OCI-LY3 (cell line): ENCODE measurements at regions not wholly inside any gene's neighbourhood (a gene's known extent, or its start where the extent isn't known, plus 50 kb on each side); places are given as distances from the start of the nearest gene placed in this dataset.

Source experiments
- H2AFZ ChIP-seq: fragments of 200-600, 300-600 bp; shearing (Covaris generic); 2 replicates; pipeline ENCODE4 v1.6.0; 2014; ENCODE audit warnings: antibody characterized with exemption, low read depth, low read length
- H3K27ac ChIP-seq: fragments of 200-600, 300-600 bp; sonication (generic); 2 replicates; pipeline ENCODE4 v1.5.1; 2014; ENCODE audit warnings: mild to moderate bottlenecking, low read length, moderate library complexity, mixed read lengths
- H3K27me3 ChIP-seq: fragments of 200-600, 300-600 bp; sonication (generic); 2 replicates; pipeline ENCODE4 v1.6.1; 2014; ENCODE audit warnings: low read depth, low read length, mixed read lengths
- H3K36me3 ChIP-seq: fragments of 200-600, 300-600 bp; sonication (generic); replicated peaks from 2 replicates; pipeline ENCODE3; 2014; ENCODE audit warnings: low read depth, low read length, mixed read lengths
- H3K4me1 ChIP-seq: fragments of 300-600, 200-600 bp; sonication (generic); 2 replicates; pipeline ENCODE4 v1.6.1; 2014; ENCODE audit warnings: low read length, mixed read lengths
- H3K4me2 ChIP-seq: fragments of 200-600, 300-600 bp; sonication (generic); 2 replicates; pipeline ENCODE4 v1.6.1; 2014; ENCODE audit warnings: low read length, mixed read lengths
- H3K4me3 ChIP-seq: fragments of 300-600, 200-600 bp; sonication (generic); 2 replicates; pipeline ENCODE4 v1.5.1; 2014; ENCODE audit warnings: antibody characterized with exemption, mild to moderate bottlenecking, low read length, moderate library complexity
- H3K79me2 ChIP-seq: fragments of 300-600, 200-600 bp; shearing (Covaris generic); 2 replicates; pipeline ENCODE4 v1.6.1; 2014; ENCODE audit warnings: mild to moderate bottlenecking, low read length, mixed read lengths
- H3K9ac ChIP-seq: fragments of 300-600, 200-600 bp; shearing (Covaris generic); 2 replicates; pipeline ENCODE4 v1.6.0; 2014; ENCODE audit warnings: mild to moderate bottlenecking, low read length, moderate library complexity
- H3K9me3 ChIP-seq: fragments of 200-600, 300-600 bp; shearing (Covaris generic); 2 replicates; pipeline ENCODE4 v1.6.1; 2014; ENCODE audit warnings: low read length, mixed read lengths; ENCODE audit not compliant: insufficient read depth
- H4K20me1 ChIP-seq: fragments of 200-600, 300-600 bp; sonication (generic); 2 replicates; pipeline ENCODE4 v1.6.1; 2016; ENCODE audit warnings: low read length, mixed read lengths; ENCODE audit not compliant: insufficient read depth
- EZH2phosphoT487 ChIP-seq: fragments of 200-600 bp; shearing (Covaris generic); IDR thresholded peaks from 2 replicates; pipeline ENCODE4 v1.6.1; 2018; ENCODE audit warnings: antibody characterized with exemption, mixed run types, low read depth
- TF ChIP-seq, protein P1 (sequence below): fragments of 200-600, 300-600 bp; sonication (generic); IDR thresholded peaks from 2 replicates; pipeline ENCODE4 v1.5.1; 2014; ENCODE audit warnings: antibody characterized with exemption, low read length, low read depth

- Histone ChIP-seq H3K27ac (peak overlapping the region; percentile 89), H2AFZ (peak overlapping the region; percentile 73), H3K27me3 (no peaks in the 10 kb centered on the region), H3K4me2 (peak overlapping the region; percentile 80), H4K20me1 (no peaks in the 10 kb centered on the region), H3K4me3 (peak overlapping the region; percentile 54), H3K79me2 (no peaks in the 10 kb centered on the region), H3K9me3 (no peaks in the 10 kb centered on the region), H3K36me3 (no peaks in the 10 kb centered on the region), H3K4me1 (peaks cover 40% of the 10 kb centered on the region), H3K9ac (peak overlapping the region; percentile 65)
- TF ChIP-seq, protein P1, sequence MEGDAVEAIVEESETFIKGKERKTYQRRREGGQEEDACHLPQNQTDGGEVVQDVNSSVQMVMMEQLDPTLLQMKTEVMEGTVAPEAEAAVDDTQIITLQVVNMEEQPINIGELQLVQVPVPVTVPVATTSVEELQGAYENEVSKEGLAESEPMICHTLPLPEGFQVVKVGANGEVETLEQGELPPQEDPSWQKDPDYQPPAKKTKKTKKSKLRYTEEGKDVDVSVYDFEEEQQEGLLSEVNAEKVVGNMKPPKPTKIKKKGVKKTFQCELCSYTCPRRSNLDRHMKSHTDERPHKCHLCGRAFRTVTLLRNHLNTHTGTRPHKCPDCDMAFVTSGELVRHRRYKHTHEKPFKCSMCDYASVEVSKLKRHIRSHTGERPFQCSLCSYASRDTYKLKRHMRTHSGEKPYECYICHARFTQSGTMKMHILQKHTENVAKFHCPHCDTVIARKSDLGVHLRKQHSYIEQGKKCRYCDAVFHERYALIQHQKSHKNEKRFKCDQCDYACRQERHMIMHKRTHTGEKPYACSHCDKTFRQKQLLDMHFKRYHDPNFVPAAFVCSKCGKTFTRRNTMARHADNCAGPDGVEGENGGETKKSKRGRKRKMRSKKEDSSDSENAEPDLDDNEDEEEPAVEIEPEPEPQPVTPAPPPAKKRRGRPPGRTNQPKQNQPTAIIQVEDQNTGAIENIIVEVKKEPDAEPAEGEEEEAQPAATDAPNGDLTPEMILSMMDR = no peak
- no peak for TF ChIP-seq EZH2phosphoT487
These were observed 545.0 kb upstream of the TBL1XR1 start for GRCh38 chr3:177742273-177742672.

- H3K4me3 ChIP-seq = no peak overlapping the region
- no peaks in the 10 kb centered on the region for H3K9me3 ChIP-seq
- H3K27me3 ChIP-seq = no peaks in the 10 kb centered on the region
- no peaks in the 10 kb centered on the region for H3K79me2 ChIP-seq
- no peaks in the 10 kb centered on the region for H4K20me1 ChIP-seq
- H2AFZ ChIP-seq = no peak overlapping the region
- H3K27ac ChIP-seq = peak overlapping the region; percentile 89; the same call in 1 of the 2 replicates
- H3K36me3 ChIP-seq = no peaks in the 10 kb centered on the region
- H3K4me2 ChIP-seq = no peak overlapping the region
- TF ChIP-seq EZH2phosphoT487 = no peak
- TF ChIP-seq, protein P1 = no peak
- peaks cover 40% of the 10 kb centered on the region for H3K4me1 ChIP-seq
- peak overlapping the region; percentile 65; the same call in 1 of the 2 replicates for H3K9ac ChIP-seq
These were observed 546.0 kb upstream of the TBL1XR1 start for GRCh38 chr3:177743173-177743890.

GRCh38 chr3:177744873-177745606, 547.8 kb upstream of the TBL1XR1 start:
- Histone ChIP-seq H4K20me1 (no peaks in the 10 kb centered on the region), H3K36me3 (no peaks in the 10 kb centered on the region), H3K4me1 (peaks cover 40% of the 10 kb centered on the region), H3K9ac (no peak overlapping the region), H3K27ac (no peak overlapping the region), H3K79me2 (no peaks in the 10 kb centered on the region), H2AFZ (no peak overlapping the region), H3K4me2 (no peak overlapping the region), H3K9me3 (no peaks in the 10 kb centered on the region), H3K4me3 (no peak overlapping the region), H3K27me3 (no peaks in the 10 kb centered on the region)
- TF ChIP-seq, protein P1 = no peak
- no peak for TF ChIP-seq EZH2phosphoT487

DNA sequence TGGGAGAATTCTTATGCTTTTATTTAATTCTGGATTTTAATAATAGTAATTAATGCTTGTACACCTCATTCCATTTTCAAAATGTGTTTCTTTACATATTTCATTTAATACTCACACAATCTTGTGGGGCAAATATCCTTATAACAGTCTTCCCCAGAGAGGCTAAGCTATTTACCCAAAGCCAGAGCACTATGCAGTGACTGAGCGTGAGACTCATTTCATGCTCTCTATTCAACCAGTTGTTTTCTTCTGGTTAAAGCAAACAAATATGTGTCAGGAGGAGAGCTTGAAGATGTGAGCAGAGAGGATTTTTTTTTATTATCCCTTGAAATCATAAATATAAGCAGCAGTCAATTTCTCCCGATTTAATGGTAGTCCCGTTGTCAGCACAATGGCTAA, 548.3 kb upstream of the TBL1XR1 start:
- no peak overlapping the region for H3K4me2 ChIP-seq
- H3K9me3 ChIP-seq = no peaks in the 10 kb centered on the region
- H2AFZ ChIP-seq = no peak overlapping the region
- H3K36me3 ChIP-seq = no peaks in the 10 kb centered on the region
- H3K4me1 ChIP-seq = peaks cover 35% of the 10 kb centered on the region
- no peak overlapping the region for H3K4me3 ChIP-seq
- H4K20me1 ChIP-seq = no peaks in the 10 kb centered on the region
- TF ChIP-seq, protein P1 = no peak
- no peak for TF ChIP-seq EZH2phosphoT487
- no peaks in the 10 kb centered on the region for H3K79me2 ChIP-seq
- H3K27ac ChIP-seq = no peak overlapping the region
- no peaks in the 10 kb centered on the region for H3K27me3 ChIP-seq
- no peak overlapping the region for H3K9ac ChIP-seq
